22Rv1 (cell line): ENCODE measurements at regions not wholly inside any gene's neighbourhood (a gene's known extent, or its start where the extent isn't known, plus 50 kb on each side); places are given as distances from the start of the nearest gene placed in this dataset.

Experiments used
- H3K27ac ChIP-seq: fragments of 450-650 bp; 2 replicates; pipeline ENCODE4 v1.5.1; 2017
- ZFX ChIP-seq: fragments of 450-650 bp; IDR thresholded peaks from 2 replicates; pipeline ENCODE4 v1.6.1; 2017; ENCODE audit warnings: antibody characterized with exemption, borderline replicate concordance
- TF ChIP-seq, protein P1 (sequence below): fragments of 450-650 bp; IDR thresholded peaks from 2 replicates; pipeline ENCODE4 v1.5.1; 2017; ENCODE audit warnings: mild to moderate bottlenecking

DNA sequence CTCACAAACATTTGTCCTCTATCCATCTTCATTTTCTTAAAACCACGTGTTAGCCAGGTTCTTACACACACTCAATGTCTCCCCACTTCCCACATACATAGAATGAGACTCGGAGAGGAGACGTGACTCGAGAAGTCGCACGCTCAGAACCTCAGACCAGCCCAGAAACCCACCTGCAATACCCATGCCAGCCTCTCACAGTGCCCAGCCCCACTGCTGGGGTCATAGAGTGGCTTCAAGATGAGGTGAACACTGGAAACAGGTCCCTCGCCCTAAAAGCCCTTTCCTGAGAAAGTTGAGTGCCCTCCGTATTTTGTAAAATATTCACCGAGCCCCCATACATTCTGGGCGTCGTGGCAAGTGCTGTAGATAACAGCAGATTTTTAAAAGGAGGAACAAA lies 487.4 kb downstream of the EIPR1 start:
- no peak overlapping the region for H3K27ac ChIP-seq
- TF ChIP-seq ZFX: no peak
- TF ChIP-seq, protein P1, sequence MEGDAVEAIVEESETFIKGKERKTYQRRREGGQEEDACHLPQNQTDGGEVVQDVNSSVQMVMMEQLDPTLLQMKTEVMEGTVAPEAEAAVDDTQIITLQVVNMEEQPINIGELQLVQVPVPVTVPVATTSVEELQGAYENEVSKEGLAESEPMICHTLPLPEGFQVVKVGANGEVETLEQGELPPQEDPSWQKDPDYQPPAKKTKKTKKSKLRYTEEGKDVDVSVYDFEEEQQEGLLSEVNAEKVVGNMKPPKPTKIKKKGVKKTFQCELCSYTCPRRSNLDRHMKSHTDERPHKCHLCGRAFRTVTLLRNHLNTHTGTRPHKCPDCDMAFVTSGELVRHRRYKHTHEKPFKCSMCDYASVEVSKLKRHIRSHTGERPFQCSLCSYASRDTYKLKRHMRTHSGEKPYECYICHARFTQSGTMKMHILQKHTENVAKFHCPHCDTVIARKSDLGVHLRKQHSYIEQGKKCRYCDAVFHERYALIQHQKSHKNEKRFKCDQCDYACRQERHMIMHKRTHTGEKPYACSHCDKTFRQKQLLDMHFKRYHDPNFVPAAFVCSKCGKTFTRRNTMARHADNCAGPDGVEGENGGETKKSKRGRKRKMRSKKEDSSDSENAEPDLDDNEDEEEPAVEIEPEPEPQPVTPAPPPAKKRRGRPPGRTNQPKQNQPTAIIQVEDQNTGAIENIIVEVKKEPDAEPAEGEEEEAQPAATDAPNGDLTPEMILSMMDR: no peak

DNA sequence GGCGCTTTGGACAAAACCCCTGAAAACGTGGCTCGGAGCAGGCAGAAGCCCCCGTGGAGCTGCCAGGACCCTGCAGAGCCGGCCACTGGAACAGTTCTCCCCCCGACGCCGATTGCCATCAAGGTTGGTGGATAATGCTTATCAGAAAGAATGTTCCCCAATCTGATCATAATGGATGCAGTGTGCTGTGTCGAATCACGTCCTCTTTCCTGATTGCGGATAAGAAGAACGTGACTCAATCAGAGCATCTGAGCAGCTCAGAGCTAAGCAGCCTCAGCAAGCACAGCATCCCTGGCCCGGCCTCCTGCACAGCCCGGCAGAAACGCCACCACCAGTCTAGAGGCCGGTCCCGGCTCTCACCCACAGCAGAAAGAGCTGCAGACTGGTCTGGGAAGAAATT lies 488.0 kb downstream of the EIPR1 start:
- no peak overlapping the region for H3K27ac ChIP-seq
- TF ChIP-seq, protein P1: no peak
- TF ChIP-seq ZFX: no peak

DNA sequence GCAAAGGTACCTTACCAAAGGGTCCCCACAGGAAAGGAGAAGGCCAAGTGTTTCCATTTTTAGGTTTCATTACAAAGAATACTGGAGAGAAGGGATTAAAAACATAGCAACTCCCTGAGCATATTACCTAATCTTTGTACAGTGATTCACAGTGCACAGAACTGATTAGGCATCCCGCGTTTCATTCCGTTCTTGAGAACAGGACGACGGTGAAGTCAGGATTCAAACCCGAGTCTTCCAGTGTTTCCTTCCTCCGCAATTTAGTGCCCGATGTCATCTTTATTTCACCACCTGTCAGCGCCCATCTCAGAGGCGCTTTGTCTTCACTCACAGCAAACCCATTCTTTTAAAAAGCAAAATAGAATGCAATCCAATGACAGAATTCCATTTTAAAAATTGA lies 488.5 kb downstream of the EIPR1 start:
- H3K27ac ChIP-seq: no peak overlapping the region
- no peak for TF ChIP-seq ZFX
- TF ChIP-seq, protein P1: no peak

DNA sequence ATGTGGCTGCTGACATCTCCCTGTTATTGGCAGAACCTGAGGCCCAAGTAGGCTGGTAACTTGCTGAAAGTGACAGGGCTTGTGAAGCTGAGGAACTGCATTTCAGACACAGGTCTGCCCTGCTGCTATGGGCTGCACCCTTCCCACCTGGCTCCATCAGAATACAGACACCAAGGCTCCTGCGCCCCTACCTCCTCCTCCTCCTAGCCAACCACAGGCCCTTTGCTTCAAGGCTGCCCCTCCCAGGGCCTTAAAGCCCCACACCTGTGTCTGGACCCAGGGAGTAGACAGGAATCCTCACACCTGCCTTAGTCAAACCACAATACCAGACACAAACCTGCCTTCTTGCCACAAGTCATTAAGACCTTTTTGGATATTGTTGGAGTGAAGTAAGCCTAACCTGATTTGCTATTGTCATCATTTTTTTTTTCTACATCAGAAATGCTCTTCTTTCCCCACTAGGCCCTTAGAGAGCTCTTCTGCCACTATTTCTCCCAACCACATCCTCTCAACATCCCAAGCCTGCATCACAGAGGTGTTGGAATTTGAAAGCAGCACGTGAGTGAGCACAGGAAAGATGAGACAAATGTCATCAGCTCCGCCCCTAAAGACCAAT lies 489.7 kb downstream of the EIPR1 start:
- H3K27ac ChIP-seq: no peak overlapping the region

DNA sequence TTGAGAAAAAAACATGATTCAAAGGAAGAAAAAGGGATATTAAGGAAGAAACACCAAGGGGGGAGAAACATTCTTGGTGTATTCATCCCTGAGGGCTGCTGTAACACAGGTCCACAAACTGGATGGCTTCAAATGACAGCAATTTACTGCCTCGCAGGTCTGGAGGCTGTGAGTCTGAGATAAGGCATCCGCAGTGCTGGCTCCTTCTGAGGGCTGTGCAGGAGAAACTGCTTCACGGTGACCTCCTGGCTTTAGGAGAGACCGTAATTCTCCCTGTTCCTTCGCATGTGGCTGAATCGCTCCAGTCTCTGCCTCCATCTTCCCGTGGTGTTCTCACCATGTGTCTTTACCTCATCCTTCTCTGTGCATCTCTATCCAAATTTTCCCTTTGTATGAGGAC lies 490.7 kb downstream of the EIPR1 start:
- no peak for TF ChIP-seq ZFX
- TF ChIP-seq, protein P1: no peak
- H3K27ac ChIP-seq: no peak overlapping the region

More for the DNA sequence above, 489.7 kb downstream of the EIPR1 start:
- no peak for TF ChIP-seq ZFX
- TF ChIP-seq, protein P1: no peak

DNA sequence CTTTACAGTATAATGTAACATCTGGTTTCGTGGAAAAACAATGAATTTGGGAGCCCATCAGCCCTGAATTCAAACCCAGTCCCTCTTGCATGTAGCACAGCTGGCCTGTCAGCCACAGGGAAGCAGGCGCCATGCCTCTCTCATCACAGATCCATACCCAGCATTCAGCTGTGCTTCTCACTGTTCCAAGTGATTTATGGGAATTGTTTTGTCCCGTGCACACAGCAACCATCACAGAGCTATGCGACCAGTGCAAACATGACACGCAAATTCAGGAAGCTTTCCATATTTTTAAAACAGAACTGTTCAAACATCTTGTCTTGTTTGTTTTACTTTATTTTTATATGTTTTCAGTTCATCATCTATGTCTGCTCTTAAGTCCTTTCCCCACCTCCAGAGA lies 496.1 kb downstream of the EIPR1 start:
- TF ChIP-seq, protein P1: no peak
- no peak for TF ChIP-seq ZFX
- no peak overlapping the region for H3K27ac ChIP-seq

DNA sequence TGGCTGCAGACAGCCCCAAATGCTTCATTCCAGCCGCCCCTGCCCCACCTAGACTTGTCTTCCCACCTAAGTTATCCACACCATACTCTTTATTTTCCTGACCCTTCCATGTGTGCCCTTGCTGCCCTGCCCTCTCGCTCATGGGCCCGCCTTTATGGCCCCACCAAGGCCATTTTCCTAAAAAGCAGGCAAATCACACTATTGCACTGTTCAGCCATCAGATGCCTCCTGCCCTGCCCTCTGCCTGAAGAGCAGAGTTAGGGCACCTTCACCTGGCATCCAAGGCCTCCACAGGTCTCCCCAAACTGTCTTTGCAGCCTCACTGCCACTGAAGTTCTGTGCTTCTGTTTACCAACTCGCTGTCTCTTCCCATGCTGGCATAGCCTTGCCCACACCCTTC lies 496.7 kb downstream of the EIPR1 start:
- H3K27ac ChIP-seq: no peak overlapping the region

More for the DNA sequence above, 496.7 kb downstream of the EIPR1 start:
- TF ChIP-seq ZFX: no peak
- TF ChIP-seq, protein P1: no peak
